ENCODE measurements at regions not wholly inside any gene's neighbourhood (a gene's known extent, or its start where the extent isn't known, plus 50 kb on each side); places are given as distances from the start of the nearest gene placed in this dataset.
A peak's percentile ranks its signal among the peaks of the same experiment; 100 is the strongest.

- no peaks in the 10 kb centered on the region for H3K27me3 ChIP-seq (ENCODE audit: control insufficient read depth, insufficient read depth, low read length, poor library complexity, severe bottlenecking)
These were observed 512.3 kb downstream of the INHBA start for GRCh38 chr7:41190581-41190980.

GRCh38 chr7:41189866-41190265 is 513.0 kb downstream of the INHBA start:
- peaks cover 5% of the 10 kb centered on the region for H3K4me1 Mint-ChIP-seq
- H3K9me3 Mint-ChIP-seq, result no peaks in the 10 kb centered on the region
- no peaks in the 10 kb centered on the region for H3K27me3 Mint-ChIP-seq (ENCODE audit: insufficient read depth)
- Histone ChIP-seq H3K9me3 (ENCODE audit: control insufficient read depth, low read length) (no peaks in the 10 kb centered on the region), H3K4me3 (ENCODE audit: low read length) (no peak overlapping the region), H3K9ac (ENCODE audit: extremely low read depth, low read length, poor library complexity, severe bottlenecking) (no peak overlapping the region), H3K36me3 (ENCODE audit: control insufficient read depth, insufficient read depth, low read length) (no peaks in the 10 kb centered on the region), H3K4me1 (ENCODE audit: control insufficient read depth, insufficient read depth, low read length) (no peaks in the 10 kb centered on the region), H3K27ac (ENCODE audit: low read depth, low read length) (no peak overlapping the region), H3K27me3 (ENCODE audit: control insufficient read depth, insufficient read depth, low read length, poor library complexity, severe bottlenecking) (no peaks in the 10 kb centered on the region)
- no peaks in the 10 kb centered on the region for H3K36me3 Mint-ChIP-seq (ENCODE audit: low read depth)
- peak overlapping the region; percentile 11 for H3K27ac Mint-ChIP-seq
- no peak for TF ChIP-seq CTCF (conservative IDR thresholded peaks at IDR 0.05)
- no peak for DNase-seq
- 83 to 100% methylated on average over 1 to 2 of the region's 2 CpGs for WGBS, 2 experiments (ENCODE audit: insufficient coverage in 1 of 2, insufficient read length in 1 of 2)
- H3K4me3 Mint-ChIP-seq, result no peak overlapping the region

More at GRCh38 chr7:41190581-41190980, 512.3 kb downstream of the INHBA start:
- Mint-ChIP-seq H3K36me3 (ENCODE audit: low read depth) (no peaks in the 10 kb centered on the region), H3K27ac (no peak overlapping the region), H3K4me1 (peaks cover 5% of the 10 kb centered on the region), H3K27me3 (ENCODE audit: insufficient read depth) (no peaks in the 10 kb centered on the region), H3K9me3 (no peaks in the 10 kb centered on the region), H3K4me3 (no peak overlapping the region)
- Histone ChIP-seq H3K9ac (ENCODE audit: extremely low read depth, low read length, poor library complexity, severe bottlenecking) (no peak overlapping the region), H3K4me3 (ENCODE audit: low read length) (no peak overlapping the region), H3K27ac (ENCODE audit: low read depth, low read length) (no peak overlapping the region), H3K9me3 (ENCODE audit: control insufficient read depth, low read length) (no peaks in the 10 kb centered on the region), H3K36me3 (ENCODE audit: control insufficient read depth, insufficient read depth, low read length) (no peaks in the 10 kb centered on the region), H3K4me1 (ENCODE audit: control insufficient read depth, insufficient read depth, low read length) (no peaks in the 10 kb centered on the region)
- WGBS, 2 experiments (ENCODE audit: insufficient coverage in 1 of 2, insufficient read length in 1 of 2), result 65% methylated on average over 2 of the region's 2 CpGs; no CpG with 5 or more reads in 1 of the 2 experiments
- TF ChIP-seq CTCF (conservative IDR thresholded peaks at IDR 0.05), result no peak
- no peak for DNase-seq

GRCh38 chr7:41188163-41189130 is 514.4 kb downstream of the INHBA start:
- DNase-seq, result no peak
- Histone ChIP-seq H3K4me1 (ENCODE audit: control insufficient read depth, insufficient read depth, low read length) (no peaks in the 10 kb centered on the region), H3K36me3 (ENCODE audit: control insufficient read depth, insufficient read depth, low read length) (no peaks in the 10 kb centered on the region), H3K4me3 (ENCODE audit: low read length) (no peak overlapping the region), H3K27me3 (ENCODE audit: control insufficient read depth, insufficient read depth, low read length, poor library complexity, severe bottlenecking) (no peaks in the 10 kb centered on the region), H3K9ac (ENCODE audit: extremely low read depth, low read length, poor library complexity, severe bottlenecking) (no peak overlapping the region), H3K27ac (ENCODE audit: low read depth, low read length) (no peak overlapping the region), H3K9me3 (ENCODE audit: control insufficient read depth, low read length) (no peaks in the 10 kb centered on the region)
- H3K27me3 Mint-ChIP-seq (ENCODE audit: insufficient read depth), result no peaks in the 10 kb centered on the region
- H3K27ac Mint-ChIP-seq, result no peak overlapping the region
- no peak for TF ChIP-seq CTCF (conservative IDR thresholded peaks at IDR 0.05)
- H3K4me1 Mint-ChIP-seq, result peaks cover 5% of the 10 kb centered on the region
- 85 to 87% methylated on average over 6 to 8 of the region's 8 CpGs for WGBS, 2 experiments (ENCODE audit: insufficient coverage in 1 of 2, insufficient read length in 1 of 2)
- H3K36me3 Mint-ChIP-seq (ENCODE audit: low read depth), result no peaks in the 10 kb centered on the region
- H3K9me3 Mint-ChIP-seq, result no peaks in the 10 kb centered on the region
- no peak overlapping the region for H3K4me3 Mint-ChIP-seq
